Breast epithelium (tissue), 4 donors: ENCODE measurements at regions not wholly inside any gene's neighbourhood (a gene's known extent, or its start where the extent isn't known, plus 50 kb on each side); places are given as distances from the start of the nearest gene placed in this dataset.

ENCODE experiments used
- DNase-seq, 2 donors: peaks; one replicate each; pipeline ENCODE4 v3.0.0-alpha.2; 2019; ENCODE audit warnings: low spot score in 2 of 2
- H3K27ac ChIP-seq, 2 donors: fragments of 200-600 bp; sonication (generic) in 1 of 2; one replicate each; pipeline ENCODE4 v1.5.1; 2016 to 2019; ENCODE audit warnings: mild to moderate bottlenecking in 1 of 2
- H3K27me3 ChIP-seq, 2 donors: fragments of 200-600 bp; sonication (generic) in 1 of 2; one replicate each; pipeline versions ENCODE4 v1.5.1 to v1.6.0; 2017 to 2019; ENCODE audit warnings: control low read depth in 1 of 2, mild to moderate bottlenecking in 1 of 2
- H3K36me3 ChIP-seq: fragments of 200-600 bp; one replicate; pipeline ENCODE4 v1.5.1; 2019
- H3K4me1 ChIP-seq, 2 donors: fragments of 200-600 bp; sonication (generic); one replicate each; pipeline ENCODE4 v1.5.1; 2016 to 2019; ENCODE audit warnings: control low read depth in 1 of 2
- H3K4me3 ChIP-seq, 3 donors: fragments of 200-600 bp; sonication (generic); 1 replicate in 2 of 3; 2 replicates in 1 of 3; pipeline ENCODE4 v1.5.1; 2016 to 2019; ENCODE audit warnings: mild to moderate bottlenecking in 3 of 3, moderate library complexity in 2 of 3
- H3K9me3 ChIP-seq, 2 donors: fragments of 200-600 bp; sonication (generic) in 1 of 2; one replicate each; pipeline ENCODE4 v1.5.1; 2016 to 2019; ENCODE audit warnings: control low read depth in 1 of 2
- POLR2A ChIP-seq: fragments of 450-650 bp; IDR thresholded peaks from one replicate; pipeline ENCODE4 v1.6.1; 2016; ENCODE audit warnings: antibody characterized with exemption, mild to moderate bottlenecking, moderate library complexity
- POLR2AphosphoS5 ChIP-seq, 3 donors: sonication (generic); formaldehyde crosslinking; IDR thresholded peaks; one replicate each; pipeline ENCODE4 v1.6.1; 2017; ENCODE audit warnings: antibody characterized with exemption in 3 of 3
- intact Hi-C: fragments of 100-400 bp; cut with DNase I; formaldehyde crosslinking; loops from one replicate; pipeline ENCODE4 v1.15.1; 2023; ENCODE audit warnings: low total_unique reads
- TF ChIP-seq, protein P1 (sequence below), 3 donors: fragments of 450-650 bp; IDR thresholded peaks; one replicate each; pipeline ENCODE4 v1.5.1; 2016 to 2017; ENCODE audit warnings: antibody characterized with exemption in 3 of 3, mild to moderate bottlenecking in 3 of 3, moderate library complexity in 3 of 3

DNA sequence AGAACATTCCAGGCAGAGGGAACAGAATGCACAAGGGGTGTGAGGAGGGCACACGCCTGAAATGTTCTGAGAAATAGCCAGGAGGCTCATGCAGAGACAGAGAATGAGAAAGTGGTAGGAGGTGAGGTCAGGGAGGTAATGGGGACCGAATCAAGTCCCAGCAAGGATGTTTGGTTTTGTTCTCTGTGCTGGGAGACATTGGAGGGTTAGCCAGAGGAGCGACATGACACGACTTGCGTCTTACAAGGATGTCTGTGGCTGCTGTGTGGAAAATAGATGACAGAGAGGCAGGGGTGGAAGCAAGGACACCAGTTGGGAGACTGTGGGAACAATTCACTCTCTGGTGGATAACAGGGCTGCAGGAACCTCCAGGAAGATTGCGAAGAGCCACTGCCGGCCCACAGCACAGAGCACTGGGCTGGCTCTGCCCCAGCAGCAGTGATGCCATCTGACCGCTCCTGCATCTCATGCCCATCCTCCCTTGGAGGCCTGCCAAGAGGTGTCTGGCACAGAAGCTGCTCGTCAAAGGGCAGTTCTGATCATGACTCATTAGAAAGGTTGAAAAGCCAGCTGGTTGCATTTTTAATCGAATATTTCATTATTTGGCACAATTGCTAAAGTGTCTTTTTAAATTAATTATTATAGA is 57.7 kb upstream of the CD83 start:
- H3K9me3 ChIP-seq: no peaks in the 10 kb centered on the region
- H3K4me3 ChIP-seq: no peak overlapping the region
- intact Hi-C loops: no loop called here
- no peaks in the 10 kb centered on the region for H3K4me1 ChIP-seq
- TF ChIP-seq POLR2AphosphoS5 (IDR thresholded peaks at IDR 0.05) (no peak), POLR2A (no peak)
- TF ChIP-seq, protein P1, sequence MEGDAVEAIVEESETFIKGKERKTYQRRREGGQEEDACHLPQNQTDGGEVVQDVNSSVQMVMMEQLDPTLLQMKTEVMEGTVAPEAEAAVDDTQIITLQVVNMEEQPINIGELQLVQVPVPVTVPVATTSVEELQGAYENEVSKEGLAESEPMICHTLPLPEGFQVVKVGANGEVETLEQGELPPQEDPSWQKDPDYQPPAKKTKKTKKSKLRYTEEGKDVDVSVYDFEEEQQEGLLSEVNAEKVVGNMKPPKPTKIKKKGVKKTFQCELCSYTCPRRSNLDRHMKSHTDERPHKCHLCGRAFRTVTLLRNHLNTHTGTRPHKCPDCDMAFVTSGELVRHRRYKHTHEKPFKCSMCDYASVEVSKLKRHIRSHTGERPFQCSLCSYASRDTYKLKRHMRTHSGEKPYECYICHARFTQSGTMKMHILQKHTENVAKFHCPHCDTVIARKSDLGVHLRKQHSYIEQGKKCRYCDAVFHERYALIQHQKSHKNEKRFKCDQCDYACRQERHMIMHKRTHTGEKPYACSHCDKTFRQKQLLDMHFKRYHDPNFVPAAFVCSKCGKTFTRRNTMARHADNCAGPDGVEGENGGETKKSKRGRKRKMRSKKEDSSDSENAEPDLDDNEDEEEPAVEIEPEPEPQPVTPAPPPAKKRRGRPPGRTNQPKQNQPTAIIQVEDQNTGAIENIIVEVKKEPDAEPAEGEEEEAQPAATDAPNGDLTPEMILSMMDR (IDR thresholded peaks at IDR 0.05): no peak
- no peak overlapping the region for H3K27ac ChIP-seq
- peak; percentile 53 to 74 for DNase-seq
- H3K27me3 ChIP-seq: no peaks in the 10 kb centered on the region
- H3K36me3 ChIP-seq: no peaks in the 10 kb centered on the region

DNA sequence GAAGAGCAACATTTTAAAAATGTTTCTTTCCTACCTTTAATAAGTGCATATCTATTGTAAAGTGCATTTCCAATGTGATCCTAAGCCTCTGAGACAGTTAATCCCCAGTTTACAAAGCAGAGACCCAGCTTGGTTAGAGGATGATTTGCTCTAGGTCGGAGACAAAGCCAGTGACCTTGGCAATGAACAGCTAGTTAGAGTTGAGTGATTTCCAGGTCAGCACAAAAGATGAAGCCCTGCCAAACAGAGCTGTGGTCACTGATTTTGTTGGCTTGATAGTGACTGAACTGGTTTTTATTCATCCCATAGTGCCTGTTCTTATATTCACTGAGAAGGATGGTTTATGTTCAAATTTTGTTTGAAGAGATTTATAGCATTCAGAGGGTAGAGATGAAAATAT is 56.6 kb upstream of the CD83 start:
- H3K36me3 ChIP-seq: no peaks in the 10 kb centered on the region
- no peak for DNase-seq
- H3K4me3 ChIP-seq: no peak overlapping the region
- no peaks in the 10 kb centered on the region for H3K4me1 ChIP-seq
- intact Hi-C loops: no loop called here
- H3K9me3 ChIP-seq: no peaks in the 10 kb centered on the region
- no peak overlapping the region for H3K27ac ChIP-seq
- H3K27me3 ChIP-seq: no peaks in the 10 kb centered on the region
- TF ChIP-seq POLR2AphosphoS5 (IDR thresholded peaks at IDR 0.05): no peak
- TF ChIP-seq POLR2A: no peak
- TF ChIP-seq, protein P1 (IDR thresholded peaks at IDR 0.05): no peak

DNA sequence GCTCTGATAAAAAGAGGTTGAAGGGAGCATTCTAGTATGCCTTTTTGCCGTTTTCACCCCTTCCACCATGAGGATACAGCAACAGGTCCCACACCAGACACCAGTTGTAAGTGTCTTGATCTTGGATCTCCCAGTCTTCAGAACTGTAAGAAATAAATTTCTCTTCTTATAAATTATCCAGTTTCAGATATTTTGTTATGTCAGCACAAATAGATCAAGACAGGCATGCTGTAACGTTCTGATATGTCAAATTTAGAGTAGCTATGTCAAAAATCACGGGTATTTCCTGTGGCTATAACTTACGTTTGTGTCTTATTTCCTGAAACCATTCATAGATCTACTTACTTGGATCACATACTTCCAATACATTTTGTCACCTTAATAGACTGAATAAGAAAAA is 55.9 kb upstream of the CD83 start:
- H3K36me3 ChIP-seq: no peaks in the 10 kb centered on the region
- TF ChIP-seq POLR2AphosphoS5 (IDR thresholded peaks at IDR 0.05): no peak
- TF ChIP-seq POLR2A: no peak
- TF ChIP-seq, protein P1 (IDR thresholded peaks at IDR 0.05): no peak
- no peaks in the 10 kb centered on the region for H3K9me3 ChIP-seq
- H3K4me3 ChIP-seq: no peak overlapping the region
- intact Hi-C loops: no loop called here
- H3K27ac ChIP-seq: no peak overlapping the region
- H3K27me3 ChIP-seq: no peaks in the 10 kb centered on the region
- H3K4me1 ChIP-seq: no peaks in the 10 kb centered on the region
- DNase-seq: no peak

DNA sequence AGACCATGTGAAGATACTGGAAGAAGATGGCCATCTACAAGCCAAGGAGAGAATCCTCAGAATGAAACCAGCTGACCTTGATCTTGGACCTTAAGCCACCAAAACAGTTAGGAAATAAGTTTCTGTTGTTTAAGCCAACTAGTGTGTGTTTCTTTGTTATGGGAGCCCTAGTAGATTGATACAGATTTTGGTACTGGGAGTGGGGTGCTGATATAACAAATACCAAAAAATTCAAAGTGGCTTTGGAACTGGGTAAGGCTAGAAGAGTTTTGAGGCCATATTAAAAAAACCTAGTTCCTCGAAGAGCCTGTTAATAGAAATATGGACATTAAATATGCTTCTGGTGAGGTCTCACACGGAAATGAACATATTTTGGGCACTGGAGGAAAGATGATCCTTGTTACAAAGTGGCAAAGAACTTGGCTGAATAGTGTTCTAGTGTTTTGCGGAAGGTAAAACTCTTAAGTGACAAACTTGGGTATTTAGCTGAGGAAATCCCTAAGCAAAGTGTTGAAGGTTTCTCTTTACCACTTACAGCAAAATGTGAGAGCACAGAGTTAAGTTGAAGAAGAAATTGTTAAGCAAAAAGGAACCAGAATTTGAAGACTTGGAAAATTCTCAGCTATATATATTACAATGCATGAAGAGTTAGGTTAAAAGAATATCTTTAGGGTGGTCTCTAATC is 55.1 kb upstream of the CD83 start:
- intact Hi-C loops: no loop called here
- Histone ChIP-seq H3K27ac (no peak overlapping the region), H3K36me3 (no peaks in the 10 kb centered on the region), H3K4me3 (no peak overlapping the region), H3K4me1 (no peaks in the 10 kb centered on the region), H3K9me3 (no peaks in the 10 kb centered on the region), H3K27me3 (no peaks in the 10 kb centered on the region)
- DNase-seq: no peak
- TF ChIP-seq POLR2AphosphoS5 (IDR thresholded peaks at IDR 0.05): no peak
- TF ChIP-seq, protein P1 (IDR thresholded peaks at IDR 0.05): no peak

DNA sequence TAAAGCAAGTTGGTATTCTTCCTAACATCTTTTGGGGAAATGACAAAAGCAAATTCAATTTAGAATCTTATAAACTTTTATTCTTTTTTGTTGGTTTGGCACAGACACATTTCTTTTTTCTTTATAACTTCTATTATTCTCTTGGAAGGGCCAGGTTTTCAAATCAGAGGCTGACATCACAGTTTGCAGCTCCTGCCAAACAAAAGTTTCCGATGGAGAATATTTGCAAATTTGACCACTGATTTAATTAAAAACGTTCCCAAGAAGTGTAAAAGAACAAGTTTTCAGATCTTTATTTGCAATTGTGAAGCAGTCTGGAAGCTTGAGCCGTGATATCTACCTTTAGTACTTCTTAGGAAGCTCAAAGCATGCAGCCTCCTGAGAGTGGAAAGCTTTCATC is 53.8 kb upstream of the CD83 start:
- intact Hi-C loops: no loop called here
- Histone ChIP-seq H3K36me3 (no peaks in the 10 kb centered on the region), H3K27me3 (no peaks in the 10 kb centered on the region), H3K9me3 (no peaks in the 10 kb centered on the region), H3K4me1 (no peaks in the 10 kb centered on the region), H3K27ac (no peak overlapping the region), H3K4me3 (no peak overlapping the region)
- TF ChIP-seq POLR2AphosphoS5 (IDR thresholded peaks at IDR 0.05): no peak
- TF ChIP-seq POLR2A: no peak
- no peak for DNase-seq
